ENCODE measurements at regions not wholly inside any gene's neighbourhood (a gene's known extent, or its start where the extent isn't known, plus 50 kb on each side); places are given as distances from the start of the nearest gene placed in this dataset.

GRCh38 chr4:123846561-123846960 is 450.0 kb downstream of the SPRY1 start:
- Mint-ChIP-seq H3K36me3 (ENCODE audit: low read depth) (peaks cover 22% of the 10 kb centered on the region), H3K4me3 (no peak overlapping the region), H3K27me3 (ENCODE audit: low read depth) (peaks cover 3% of the 10 kb centered on the region), H3K9me3 (peaks cover 27% of the 10 kb centered on the region), H3K4me1 (peaks cover 29% of the 10 kb centered on the region), H3K27ac (peak overlapping the region in 1 of 3 experiments; percentile 73)
- TF ChIP-seq CTCF (IDR thresholded peaks at IDR 0.05; ENCODE audit: unreplicated experiment in 3 of 3): no peak

GRCh38 chr4:123848606-123849005 is 452.0 kb downstream of the SPRY1 start:
- Mint-ChIP-seq H3K4me3 (no peak overlapping the region), H3K36me3 (ENCODE audit: low read depth) (peaks cover 14% of the 10 kb centered on the region), H3K9me3 (peaks cover 13% of the 10 kb centered on the region), H3K27me3 (ENCODE audit: low read depth) (peaks cover 3% of the 10 kb centered on the region), H3K27ac (peak overlapping the region; percentile 30 to 79 (median 77)), H3K4me1 (peaks cover 22% of the 10 kb centered on the region)
- no peak for TF ChIP-seq CTCF (IDR thresholded peaks at IDR 0.05; ENCODE audit: unreplicated experiment in 3 of 3)

GRCh38 chr4:123849495-123849894 is 452.9 kb downstream of the SPRY1 start:
- H3K9me3 Mint-ChIP-seq: peaks cover 5% of the 10 kb centered on the region
- peak overlapping the region; percentile 22 to 77 (median 61) for H3K27ac Mint-ChIP-seq
- peaks cover 5% of the 10 kb centered on the region for H3K36me3 Mint-ChIP-seq (ENCODE audit: low read depth)
- H3K4me1 Mint-ChIP-seq: peaks cover 26% of the 10 kb centered on the region
- TF ChIP-seq CTCF (IDR thresholded peaks at IDR 0.05; ENCODE audit: unreplicated experiment in 3 of 3): no peak
- peaks cover 3% of the 10 kb centered on the region for H3K27me3 Mint-ChIP-seq (ENCODE audit: low read depth)
- no peak overlapping the region for H3K4me3 Mint-ChIP-seq

- Mint-ChIP-seq H3K36me3 (ENCODE audit: low read depth) (no peaks in the 10 kb centered on the region), H3K27ac (peak overlapping the region in 2 of 3 experiments; percentile 25 to 29), H3K27me3 (ENCODE audit: low read depth) (no peaks in the 10 kb centered on the region), H3K9me3 (no peaks in the 10 kb centered on the region), H3K4me3 (no peak overlapping the region), H3K4me1 (peaks cover 35% of the 10 kb centered on the region)
- no peak for TF ChIP-seq CTCF (IDR thresholded peaks at IDR 0.05; ENCODE audit: unreplicated experiment in 3 of 3)
Measured at GRCh38 chr4:123851521-123851920, 454.9 kb downstream of the SPRY1 start.

GRCh38 chr4:123853651-123854050 is 457.1 kb downstream of the SPRY1 start:
- Mint-ChIP-seq H3K36me3 (ENCODE audit: low read depth) (no peaks in the 10 kb centered on the region), H3K27me3 (ENCODE audit: low read depth) (no peaks in the 10 kb centered on the region), H3K4me3 (no peak overlapping the region), H3K9me3 (no peaks in the 10 kb centered on the region), H3K4me1 (peaks cover 39% of the 10 kb centered on the region), H3K27ac (peak overlapping the region in 1 of 3 experiments; percentile 39)
- no peak for TF ChIP-seq CTCF (IDR thresholded peaks at IDR 0.05; ENCODE audit: unreplicated experiment in 3 of 3)
